ENCODE measurements at regions not wholly inside any gene's neighbourhood (a gene's known extent, or its start where the extent isn't known, plus 50 kb on each side); places are given as distances from the start of the nearest gene placed in this dataset.

DNA sequence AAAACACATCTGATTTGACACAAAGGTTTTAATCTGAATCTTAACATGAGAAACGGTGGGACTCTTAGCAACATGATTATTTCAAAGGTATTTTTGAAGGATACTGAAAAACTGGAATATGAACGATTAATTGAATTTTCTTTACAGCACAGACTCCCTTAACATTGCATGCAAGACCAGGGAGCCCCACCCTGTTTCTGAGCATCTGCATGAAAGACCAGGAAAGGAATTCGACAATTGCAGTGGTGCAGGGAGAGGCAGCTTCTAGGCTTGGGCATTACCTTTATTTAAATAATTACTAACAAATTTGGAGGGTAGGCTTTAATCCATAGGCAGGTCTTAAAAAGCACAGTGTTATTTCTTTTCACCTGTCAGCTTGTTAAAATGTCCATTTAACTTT lies 240.6 kb upstream of the TOPAZ1 start:
- H3K9me1 ChIP-seq (ENCODE audit: control insufficient read depth, extremely low read depth, insufficient read depth, low read length), result no peaks in the 10 kb centered on the region
- DNase-seq (ENCODE audit: low read depth, low spot score) (no peak), FAIRE-seq (no peak)
- H3K27me3 ChIP-seq (ENCODE audit: control insufficient read depth, extremely low read depth, insufficient read depth, low read length), result peaks cover 26% of the 10 kb centered on the region
- H3K79me2 ChIP-seq (ENCODE audit: control insufficient read depth, insufficient read depth, low read length), result peaks cover 10% of the 10 kb centered on the region
- H4K20me1 ChIP-seq (ENCODE audit: control insufficient read depth, extremely low read depth, insufficient read depth, low read length), result no peaks in the 10 kb centered on the region
- H3K4me3 ChIP-seq (ENCODE audit: control insufficient read depth in 2 of 3, extremely low read depth in 1 of 3, insufficient read depth in 2 of 3, low read depth in 1 of 3, low read length in 3 of 3), result no peak overlapping the region
- H3K4me1 ChIP-seq (ENCODE audit: control insufficient read depth, extremely low read depth, insufficient read depth, low read length), result peaks cover 33% of the 10 kb centered on the region
- TF ChIP-seq, protein P1, sequence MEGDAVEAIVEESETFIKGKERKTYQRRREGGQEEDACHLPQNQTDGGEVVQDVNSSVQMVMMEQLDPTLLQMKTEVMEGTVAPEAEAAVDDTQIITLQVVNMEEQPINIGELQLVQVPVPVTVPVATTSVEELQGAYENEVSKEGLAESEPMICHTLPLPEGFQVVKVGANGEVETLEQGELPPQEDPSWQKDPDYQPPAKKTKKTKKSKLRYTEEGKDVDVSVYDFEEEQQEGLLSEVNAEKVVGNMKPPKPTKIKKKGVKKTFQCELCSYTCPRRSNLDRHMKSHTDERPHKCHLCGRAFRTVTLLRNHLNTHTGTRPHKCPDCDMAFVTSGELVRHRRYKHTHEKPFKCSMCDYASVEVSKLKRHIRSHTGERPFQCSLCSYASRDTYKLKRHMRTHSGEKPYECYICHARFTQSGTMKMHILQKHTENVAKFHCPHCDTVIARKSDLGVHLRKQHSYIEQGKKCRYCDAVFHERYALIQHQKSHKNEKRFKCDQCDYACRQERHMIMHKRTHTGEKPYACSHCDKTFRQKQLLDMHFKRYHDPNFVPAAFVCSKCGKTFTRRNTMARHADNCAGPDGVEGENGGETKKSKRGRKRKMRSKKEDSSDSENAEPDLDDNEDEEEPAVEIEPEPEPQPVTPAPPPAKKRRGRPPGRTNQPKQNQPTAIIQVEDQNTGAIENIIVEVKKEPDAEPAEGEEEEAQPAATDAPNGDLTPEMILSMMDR (optimal IDR thresholded peaks at IDR 0.05 in 1 of 3, IDR thresholded peaks at IDR 0.05 in 1 of 3, conservative IDR thresholded peaks at IDR 0.05 in 1 of 3; ENCODE audit: extremely low read depth in 1 of 3, insufficient read depth in 2 of 3, low read length in 3 of 3), result no peak
- TF ChIP-seq EZH2 (IDR thresholded peaks at IDR 0.05; ENCODE audit: low read length), result no peak
- H3K27ac ChIP-seq (ENCODE audit: control insufficient read depth, insufficient read depth, low read length), result no peak overlapping the region
- dilution Hi-C loops (cut with MboI; ENCODE audit: extremely low pct_ligation_motif_present, low sequenced_read_pairs), result no loop called here
- no peaks in the 10 kb centered on the region for H3K9me3 ChIP-seq (ENCODE audit: control insufficient read depth, low read depth, low read length)
- no peak overlapping the region for H3K9ac ChIP-seq (ENCODE audit: control insufficient read depth, extremely low read depth, insufficient read depth, low read length)
- no peaks in the 10 kb centered on the region for H3K36me3 ChIP-seq (ENCODE audit: control insufficient read depth in 2 of 2, extremely low read depth in 1 of 2, insufficient read depth in 2 of 2, low read length in 2 of 2)
- no peak overlapping the region for H2AFZ ChIP-seq (ENCODE audit: control insufficient read depth, low read length)
- H3K4me2 ChIP-seq (ENCODE audit: control insufficient read depth, extremely low read depth, insufficient read depth, low read depth, low read length), result no peak overlapping the region

- Histone ChIP-seq H3K27ac (ENCODE audit: control insufficient read depth, insufficient read depth, low read length) (no peak overlapping the region), H3K9me1 (ENCODE audit: control insufficient read depth, extremely low read depth, insufficient read depth, low read length) (no peaks in the 10 kb centered on the region), H3K9ac (ENCODE audit: control insufficient read depth, extremely low read depth, insufficient read depth, low read length) (no peak overlapping the region), H2AFZ (ENCODE audit: control insufficient read depth, low read length) (no peak overlapping the region), H4K20me1 (ENCODE audit: control insufficient read depth, extremely low read depth, insufficient read depth, low read length) (no peaks in the 10 kb centered on the region), H3K36me3 (ENCODE audit: control insufficient read depth in 2 of 2, extremely low read depth in 1 of 2, insufficient read depth in 2 of 2, low read length in 2 of 2) (no peaks in the 10 kb centered on the region), H3K4me3 (ENCODE audit: control insufficient read depth in 2 of 3, extremely low read depth in 1 of 3, insufficient read depth in 2 of 3, low read depth in 1 of 3, low read length in 3 of 3) (no peak overlapping the region), H3K4me1 (ENCODE audit: control insufficient read depth, extremely low read depth, insufficient read depth, low read length) (peaks cover 11% of the 10 kb centered on the region), H3K79me2 (ENCODE audit: control insufficient read depth, insufficient read depth, low read length) (peaks cover 10% of the 10 kb centered on the region), H3K9me3 (ENCODE audit: control insufficient read depth, low read depth, low read length) (no peaks in the 10 kb centered on the region), H3K4me2 (ENCODE audit: control insufficient read depth, extremely low read depth, insufficient read depth, low read depth, low read length) (no peak overlapping the region), H3K27me3 (ENCODE audit: control insufficient read depth, extremely low read depth, insufficient read depth, low read length) (peaks cover under 1% of the 10 kb centered on the region)
- TF ChIP-seq, protein P1 (optimal IDR thresholded peaks at IDR 0.05 in 1 of 3, IDR thresholded peaks at IDR 0.05 in 1 of 3, conservative IDR thresholded peaks at IDR 0.05 in 1 of 3; ENCODE audit: extremely low read depth in 1 of 3, insufficient read depth in 2 of 3, low read length in 3 of 3), result no peak
- TF ChIP-seq EZH2 (IDR thresholded peaks at IDR 0.05; ENCODE audit: low read length), result no peak
- DNase-seq (ENCODE audit: low read depth, low spot score), result no peak
- dilution Hi-C loops (cut with MboI; ENCODE audit: extremely low pct_ligation_motif_present, low sequenced_read_pairs), result no loop called here
- FAIRE-seq, result no peak
Observed at GRCh38 chr3:44003801-44004200, 237.9 kb upstream of the TOPAZ1 start.

Data from keratinocyte (primary cell).